GM18520 (cell line): ENCODE measurements at regions not wholly inside any gene's neighbourhood (a gene's known extent, or its start where the extent isn't known, plus 50 kb on each side); places are given as distances from the start of the nearest gene placed in this dataset.

ENCODE experiments used
- ATAC-seq: cut with Tn5 transposase; IDR thresholded peaks from one replicate; pipeline ENCODE4 v1.9.1; 2021; ENCODE audit not compliant: unreplicated experiment

- no peak for ATAC-seq
Observed at GRCh38 chr3:31004025-31004678, 109.7 kb upstream of the GADL1 start.

DNA sequence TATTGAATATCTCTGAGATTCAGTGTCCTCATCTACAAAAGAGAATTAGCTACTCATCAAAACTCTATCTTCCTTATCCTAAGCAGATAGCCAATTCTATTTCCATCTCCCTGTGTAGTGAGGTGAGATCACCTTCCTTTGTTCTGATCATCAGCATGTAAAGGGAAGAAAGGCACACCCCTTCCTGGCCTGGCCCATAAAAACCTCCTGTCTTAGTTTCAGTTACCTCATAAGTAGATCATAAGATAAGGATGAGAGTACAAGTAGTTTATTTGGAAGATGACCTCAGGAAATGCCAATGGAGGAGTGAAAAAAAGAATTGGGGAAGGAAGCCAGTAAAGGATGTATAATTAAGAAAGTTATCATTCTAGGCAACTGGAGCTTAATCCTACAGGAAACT is 114.5 kb upstream of the GADL1 start:
- no peak for ATAC-seq

- ATAC-seq: no peak
Observed at GRCh38 chr3:31009881-31010280, 115.4 kb upstream of the GADL1 start.

- ATAC-seq: no peak
Observed at GRCh38 chr3:31010491-31010890, 116.0 kb upstream of the GADL1 start.

DNA sequence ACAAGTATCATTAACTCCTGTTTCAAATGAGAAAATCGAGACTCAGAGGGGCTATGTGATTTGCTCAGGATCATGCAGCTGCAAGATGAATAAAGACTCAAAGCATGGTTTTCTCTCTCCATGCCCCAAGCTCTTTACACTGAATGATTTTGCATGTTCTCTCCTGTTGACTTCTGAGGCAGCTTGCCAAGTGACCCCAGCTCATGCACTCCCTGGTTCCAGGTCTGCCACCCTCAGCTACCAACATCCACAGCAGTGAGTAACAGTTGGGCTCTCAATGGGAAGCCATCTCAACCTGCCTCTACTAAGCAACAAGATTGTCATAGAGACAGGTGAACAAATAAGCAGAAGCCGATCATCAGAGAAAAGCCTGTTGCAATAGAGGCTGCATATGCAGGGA is 116.9 kb upstream of the GADL1 start:
- ATAC-seq: no peak

DNA sequence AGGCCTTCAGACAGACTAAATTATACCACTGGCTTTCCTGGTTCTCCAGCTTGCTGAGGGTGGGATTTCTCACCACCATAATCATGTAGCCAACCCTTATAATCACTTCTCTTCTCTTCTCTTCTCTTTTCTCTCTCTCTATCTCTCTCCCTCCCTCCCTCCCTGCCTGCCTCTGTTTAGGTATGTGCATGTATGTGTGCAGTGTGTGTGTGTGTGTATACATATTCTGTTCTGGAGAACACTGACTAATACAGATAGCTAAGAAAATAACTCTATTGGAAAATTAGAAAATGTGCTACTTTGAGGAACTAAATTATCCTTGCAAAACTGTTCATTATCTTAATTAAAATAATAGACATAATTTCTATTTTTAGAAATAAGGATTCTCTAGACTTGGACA is 118.6 kb upstream of the GADL1 start:
- ATAC-seq: no peak

- no peak for ATAC-seq
Observed at GRCh38 chr3:31013843-31014242, 119.4 kb upstream of the GADL1 start.

DNA sequence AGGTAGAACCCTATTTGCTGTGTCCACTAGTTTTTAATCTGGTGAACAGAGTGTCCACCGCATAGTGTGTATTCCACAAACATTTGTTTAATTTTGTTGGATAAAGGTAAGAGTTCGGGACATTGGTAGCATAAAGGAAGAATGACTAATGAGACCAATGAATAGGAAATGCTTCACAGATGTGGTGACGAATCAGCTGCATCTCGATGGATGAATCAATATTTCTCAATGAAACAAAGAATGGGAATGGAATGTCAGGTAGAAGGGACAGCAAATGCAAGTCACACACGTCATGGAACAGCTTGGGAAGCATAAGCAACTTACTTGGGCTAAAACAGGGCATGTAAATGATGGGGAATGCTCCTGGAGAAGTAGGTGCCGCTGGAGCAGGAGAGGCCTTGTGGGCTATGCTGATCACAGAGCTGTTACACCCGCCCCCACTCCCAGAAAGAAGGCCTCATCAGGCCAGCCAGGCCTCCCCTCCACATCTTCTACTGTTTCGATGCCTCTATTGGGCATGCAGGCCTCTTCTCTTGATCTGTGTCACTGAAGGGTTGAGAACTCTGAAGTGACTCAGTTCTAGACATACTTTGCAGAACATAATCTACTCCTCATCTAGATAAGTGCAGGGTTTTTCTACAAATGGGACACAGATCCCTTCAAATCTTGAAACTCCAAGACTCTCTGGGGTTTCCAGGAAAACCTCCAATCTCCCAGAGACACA is 120.0 kb upstream of the GADL1 start:
- ATAC-seq: no peak

GRCh38 chr3:31016196-31016595 is 121.7 kb upstream of the GADL1 start:
- no peak for ATAC-seq

DNA sequence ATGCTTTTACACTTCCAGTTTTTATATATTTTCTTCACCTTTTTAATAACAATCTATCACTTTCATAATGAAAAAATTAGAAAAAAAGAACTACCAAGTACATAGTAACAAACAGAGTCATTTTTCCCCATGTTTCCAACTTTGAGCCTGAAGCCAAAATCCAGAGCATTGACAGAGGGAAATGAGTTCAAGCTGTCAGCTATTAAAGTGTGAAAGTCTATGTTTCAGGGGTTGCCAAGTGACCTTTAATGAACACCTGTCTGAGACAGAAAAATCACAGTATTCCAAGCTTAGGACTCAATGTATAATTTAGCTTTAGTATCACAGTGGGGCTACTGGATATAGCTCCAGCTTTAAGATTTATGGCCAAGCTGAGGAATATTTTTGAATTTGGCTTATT is 128.3 kb upstream of the GADL1 start:
- no peak for ATAC-seq

GRCh38 chr3:31025541-31025940 is 131.1 kb upstream of the GADL1 start:
- no peak for ATAC-seq

DNA sequence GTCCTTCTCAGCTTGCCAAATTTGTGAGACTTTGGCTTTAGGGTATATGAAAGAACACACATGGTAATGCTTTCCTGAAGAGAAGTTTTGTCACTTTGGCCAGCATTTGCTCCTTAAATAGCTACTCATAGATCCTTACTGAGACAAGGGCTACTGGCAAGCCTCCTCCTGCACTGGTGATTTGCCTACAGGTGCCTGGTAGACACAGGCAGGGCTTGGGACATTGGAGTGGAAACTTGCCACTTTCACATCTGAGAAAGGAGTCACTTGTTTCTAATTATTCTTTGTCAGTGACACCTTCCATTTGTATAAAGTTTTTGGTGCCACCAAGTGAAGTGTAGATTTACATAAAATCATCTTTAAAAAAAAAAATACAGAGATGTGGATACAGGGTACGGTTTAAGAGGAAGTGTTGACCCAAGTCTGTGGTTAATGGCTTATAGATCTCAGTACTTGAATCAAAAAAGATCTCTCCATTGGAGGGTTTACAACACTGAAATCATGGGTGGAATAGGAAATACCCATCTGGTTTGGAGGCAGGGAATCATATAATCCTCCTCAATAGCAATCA is 132.8 kb upstream of the GADL1 start:
- no peak for ATAC-seq

DNA sequence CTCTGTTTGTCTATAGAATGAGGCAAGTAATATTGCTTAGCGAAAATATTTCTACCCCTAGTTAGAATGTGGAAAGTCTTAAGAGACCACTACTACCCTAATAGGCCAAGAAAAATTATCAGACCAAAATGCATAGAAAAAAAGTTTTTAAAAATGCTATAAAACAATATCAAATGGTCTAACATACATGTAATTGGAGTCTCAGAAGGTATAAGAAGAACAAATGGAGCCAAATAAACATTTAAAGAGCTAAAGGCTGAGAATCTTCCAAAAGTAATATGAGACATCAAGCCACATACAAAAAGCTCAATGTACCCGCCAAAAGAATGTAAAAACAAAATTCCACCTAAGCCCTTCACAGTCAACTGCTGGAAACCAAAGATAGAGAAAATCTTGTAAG is 133.5 kb upstream of the GADL1 start:
- no peak for ATAC-seq

- no peak for ATAC-seq
Observed at GRCh38 chr3:31028766-31029165, 134.3 kb upstream of the GADL1 start.

DNA sequence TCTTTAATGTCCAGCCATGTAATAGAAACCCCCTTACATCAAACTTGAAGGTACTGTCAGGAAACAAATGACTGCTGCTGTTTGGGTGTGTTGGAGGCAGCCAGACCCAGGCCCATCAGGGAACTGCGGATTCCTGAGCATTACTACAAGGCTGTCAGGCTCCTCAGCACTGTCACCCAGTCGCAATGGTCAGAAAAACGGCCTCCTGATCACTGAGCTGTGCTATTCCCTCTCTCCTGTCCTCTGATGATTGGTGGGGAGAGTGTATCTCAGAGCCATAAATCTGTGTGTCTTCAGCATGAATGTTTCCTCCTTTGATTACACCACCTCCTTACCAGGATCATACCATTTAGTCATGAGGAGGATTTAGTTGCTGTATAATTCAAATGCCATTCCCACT is 135.2 kb upstream of the GADL1 start:
- no peak for ATAC-seq

- no peak for ATAC-seq
Observed at GRCh38 chr3:31035681-31036080, 141.2 kb upstream of the GADL1 start.

DNA sequence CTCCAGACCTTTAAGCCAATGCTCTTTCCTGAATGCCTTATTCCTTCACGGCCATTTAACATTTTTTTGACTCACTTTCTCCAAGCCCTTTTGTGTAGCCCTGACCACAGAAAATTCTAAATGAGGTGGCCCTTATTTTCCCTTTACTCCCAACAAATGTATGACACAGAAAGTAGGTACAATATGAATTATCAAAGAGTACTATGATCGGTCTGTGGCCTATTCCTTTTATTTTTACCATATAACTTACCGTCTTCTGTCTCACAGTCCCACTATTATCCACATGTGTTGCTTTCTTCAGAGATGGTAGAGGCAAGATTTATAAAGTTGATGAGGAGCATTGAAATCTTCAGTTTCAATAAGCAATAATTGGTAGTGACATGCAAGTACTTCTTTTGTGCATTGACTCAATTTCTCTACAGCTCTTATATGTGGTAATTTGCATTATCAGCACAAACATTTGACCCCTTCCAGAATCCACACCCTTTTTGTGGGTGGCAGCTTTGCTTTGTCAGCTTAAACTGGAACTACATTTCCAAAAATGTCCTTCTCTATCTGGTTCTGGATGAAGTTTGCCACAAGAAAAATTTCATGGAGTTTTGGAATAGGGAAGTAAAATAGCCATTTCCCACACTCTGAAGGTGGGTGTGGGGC is 143.8 kb upstream of the GADL1 start:
- no peak for ATAC-seq

- ATAC-seq: no peak
Observed at GRCh38 chr3:31039145-31039544, 144.7 kb upstream of the GADL1 start.

GRCh38 chr3:31041161-31041978 is 146.9 kb upstream of the GADL1 start:
- no peak for ATAC-seq

- no peak for ATAC-seq
Observed at GRCh38 chr3:31043184-31043819, 148.8 kb upstream of the GADL1 start.

- ATAC-seq: no peak
Observed at GRCh38 chr3:31047673-31048072, 153.2 kb upstream of the GADL1 start.
